DMS79 (cell line): ENCODE measurements at regions not wholly inside any gene's neighbourhood (a gene's known extent, or its start where the extent isn't known, plus 50 kb on each side); places are given as distances from the start of the nearest gene placed in this dataset.
"Not testable (repeated sequence)": the region's sequence is repeated elsewhere in the genome, so short reads cannot be mapped to it uniquely, and the experiment has no call there.

Experiments
- DNase-seq: peaks from one replicate; lab custom pipeline; 2025; lab: John Stamatoyannopoulos, UW

DNA sequence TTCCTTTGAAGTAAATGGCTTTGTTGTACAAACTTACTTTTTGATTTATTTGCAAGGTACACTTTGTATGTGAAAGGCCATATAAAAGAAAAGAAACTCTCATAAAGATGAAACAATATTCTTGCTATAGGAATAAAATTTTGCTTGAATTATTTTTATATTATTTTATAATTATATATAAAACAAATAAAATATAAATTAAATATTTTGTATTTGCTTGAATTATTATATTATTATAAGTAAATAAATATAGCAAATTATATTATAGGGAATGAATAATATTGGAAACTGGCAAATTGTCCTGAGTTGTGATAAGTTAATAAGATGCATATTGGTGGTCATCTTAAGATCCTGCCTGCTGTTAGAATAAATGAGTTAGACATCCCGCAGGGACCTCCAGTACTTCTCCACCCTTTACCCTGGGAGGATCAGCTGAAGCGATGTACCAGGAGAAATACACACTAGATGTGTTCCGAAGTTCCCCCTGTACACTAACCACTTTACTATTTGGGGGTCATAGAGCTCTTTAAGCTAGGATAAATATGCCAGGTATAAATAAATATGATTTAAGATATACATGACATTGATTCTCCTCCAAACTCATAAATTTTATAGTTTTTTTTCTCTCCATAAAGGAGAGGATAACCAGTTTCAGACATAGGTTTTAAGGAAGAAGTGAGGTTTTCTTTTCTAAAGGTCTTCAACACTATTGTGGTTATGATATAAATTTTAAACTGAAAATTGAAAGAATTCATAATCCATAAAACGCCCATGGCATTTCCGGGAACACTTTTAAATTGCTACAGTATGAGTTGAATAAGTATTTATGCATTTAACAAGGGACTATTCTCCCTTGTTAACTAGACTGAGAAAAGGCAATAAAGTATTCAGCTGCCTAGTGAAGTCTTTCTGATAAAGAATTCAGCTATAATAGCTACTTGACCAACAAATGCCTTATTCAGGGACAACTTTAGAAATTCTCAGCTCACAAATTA is 486.3 kb upstream of the MARCKS start:
- no peak for DNase-seq

- not testable (repeated sequence) for DNase-seq
Measured at GRCh38 chr6:113375466-113375865, 481.7 kb upstream of the MARCKS start.

DNA sequence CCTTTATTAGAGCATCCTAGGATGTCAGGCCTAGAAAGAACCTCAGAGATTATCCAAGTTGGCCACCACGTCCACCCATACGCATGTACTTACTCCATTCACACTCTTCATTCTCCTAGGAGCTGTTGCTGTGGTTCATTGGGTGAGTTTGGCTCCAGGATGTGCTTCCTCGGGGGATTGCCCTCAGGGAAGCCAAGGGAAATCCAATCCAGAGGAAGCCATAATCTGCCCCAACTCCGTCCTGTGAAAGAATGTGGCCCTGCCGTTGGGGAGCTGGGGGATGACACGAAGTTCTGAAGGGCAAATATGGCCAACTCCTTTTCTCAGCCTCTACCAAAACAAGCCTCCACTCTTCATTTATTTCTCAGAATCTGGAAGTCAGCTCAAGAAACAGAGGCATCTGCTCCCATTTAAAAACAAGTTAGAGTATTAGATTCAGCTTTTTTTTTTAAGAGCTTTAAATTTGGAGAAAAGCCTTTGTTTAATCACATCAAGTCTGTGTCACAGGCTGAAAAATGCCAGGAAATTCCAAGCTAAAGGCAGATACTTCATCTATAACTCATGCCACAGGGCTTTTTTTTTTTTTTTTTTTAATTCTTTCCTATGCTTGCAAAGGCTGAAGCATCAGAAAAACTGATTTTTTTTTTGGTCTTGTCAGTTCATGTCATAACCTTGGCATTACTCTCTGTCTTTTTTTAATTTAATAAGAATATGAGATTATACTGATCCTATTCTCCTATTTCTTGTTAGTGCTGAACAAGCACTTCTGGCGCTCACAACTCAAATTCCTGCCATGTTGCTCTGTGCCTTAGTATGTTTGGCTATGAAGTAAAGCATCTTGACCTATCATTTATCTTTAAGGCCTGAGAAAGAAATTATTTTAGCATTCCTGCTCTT is 480.9 kb upstream of the MARCKS start:
- no peak for DNase-seq

- DNase-seq: no peak
Measured at GRCh38 chr6:113376847-113377165, 480.3 kb upstream of the MARCKS start.

DNA sequence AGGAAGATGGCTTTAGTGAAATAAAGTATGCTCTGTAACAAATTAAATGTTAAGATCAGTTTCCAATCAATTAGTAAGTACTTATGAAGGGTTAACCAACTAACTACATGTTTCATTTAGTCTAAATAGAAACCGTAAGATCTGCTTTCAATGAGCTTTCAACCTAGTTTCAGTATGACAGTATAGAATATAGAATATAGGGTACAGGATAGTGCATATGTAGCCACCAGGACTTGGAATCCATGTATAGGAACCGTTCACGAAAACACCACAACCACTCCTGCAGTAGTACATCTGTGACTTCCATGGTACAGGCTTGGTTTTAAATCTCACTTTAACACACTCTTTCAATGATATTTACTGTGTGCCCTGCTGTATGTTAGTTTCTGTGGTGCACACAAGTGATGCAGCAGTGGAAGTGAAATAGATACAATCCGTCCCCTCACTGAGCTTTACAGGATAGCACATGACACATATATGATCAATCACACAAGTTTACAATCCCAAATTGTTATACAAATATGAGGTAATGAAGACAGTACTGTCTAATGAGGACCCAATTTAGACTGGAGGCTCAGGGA is 479.7 kb upstream of the MARCKS start:
- DNase-seq: no peak

GRCh38 chr6:113380591-113380990 is 476.6 kb upstream of the MARCKS start:
- no peak for DNase-seq

DNA sequence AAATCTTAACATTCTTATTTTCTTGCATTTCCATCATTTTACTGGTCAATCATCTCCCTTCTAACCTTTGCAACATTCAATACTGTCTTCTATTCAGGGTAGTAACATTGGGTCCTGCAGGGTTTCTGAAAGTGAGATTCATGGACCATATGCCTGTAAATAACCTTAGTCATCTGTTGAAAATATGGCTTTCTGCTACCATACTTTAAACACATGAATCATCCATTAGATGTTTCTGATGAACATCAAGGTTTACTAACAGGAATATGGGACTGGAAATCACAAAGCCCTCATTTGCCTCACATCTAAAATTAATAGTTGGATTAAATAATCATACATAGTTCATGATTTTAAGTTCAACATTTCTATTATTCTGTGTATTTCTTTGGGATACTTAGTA is 475.9 kb upstream of the MARCKS start:
- DNase-seq: no peak

DNA sequence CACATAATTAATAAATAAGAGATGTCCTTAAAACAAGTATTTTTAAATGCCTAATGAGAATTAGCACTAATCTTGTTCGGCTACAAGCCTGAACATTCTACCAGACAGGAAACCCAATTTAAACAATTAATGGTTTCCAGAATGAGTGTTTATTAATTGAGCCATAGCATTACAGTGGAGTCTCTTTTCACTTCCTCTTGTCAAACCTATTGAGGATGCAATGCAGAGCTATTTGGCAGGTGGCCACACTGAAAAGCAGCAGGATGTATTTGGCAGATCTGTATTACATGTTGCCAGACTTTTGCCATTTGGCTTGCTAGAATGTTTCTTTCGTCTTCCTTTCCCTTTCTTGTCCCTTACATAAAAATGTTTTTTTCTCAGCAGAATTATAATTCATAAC is 475.2 kb upstream of the MARCKS start:
- DNase-seq: peak; percentile 74

GRCh38 chr6:113383701-113384100 is 473.4 kb upstream of the MARCKS start:
- DNase-seq: no peak

DNA sequence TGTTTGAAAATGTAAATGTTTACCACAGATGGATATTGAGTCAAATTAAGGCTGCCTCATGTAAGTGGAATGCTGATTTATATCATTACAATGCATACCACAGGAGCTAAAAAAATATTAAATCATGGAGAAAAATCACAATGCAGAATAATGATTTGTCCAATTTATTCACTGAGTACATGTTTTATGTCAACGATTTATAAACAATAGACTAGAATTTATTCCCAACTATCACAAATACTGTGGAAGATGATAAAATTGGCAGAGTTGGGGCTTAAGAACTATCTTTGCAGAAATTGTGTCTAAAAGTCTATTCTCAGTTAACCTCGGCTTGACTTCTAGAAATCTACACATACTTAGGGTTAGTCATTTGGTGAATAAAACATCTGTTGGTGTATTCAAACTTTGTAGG is 472.1 kb upstream of the MARCKS start:
- no peak for DNase-seq

- DNase-seq: no peak
Measured at GRCh38 chr6:113388996-113389395, 468.1 kb upstream of the MARCKS start.

- DNase-seq: no peak
Measured at GRCh38 chr6:113392551-113393055, 464.5 kb upstream of the MARCKS start.

DNA sequence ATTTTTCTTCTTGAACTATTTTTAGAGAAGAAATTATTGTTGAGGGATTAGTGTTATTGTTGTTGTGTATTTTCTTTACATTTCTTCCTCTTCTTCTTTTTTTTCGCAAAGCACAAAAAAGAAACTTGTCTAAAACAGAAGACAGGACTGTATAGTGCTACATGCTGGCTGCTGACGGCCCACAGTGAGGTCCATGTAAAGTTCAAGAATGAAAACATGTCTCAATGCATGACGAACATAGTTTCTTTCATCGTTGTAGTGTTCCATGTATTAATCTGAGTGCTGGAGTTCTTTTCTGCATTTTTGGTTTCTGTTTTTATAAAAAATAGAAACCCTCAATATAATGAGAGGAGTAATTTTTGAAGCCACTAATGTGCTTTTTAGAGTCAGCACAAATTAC is 462.9 kb upstream of the MARCKS start:
- no peak for DNase-seq

DNA sequence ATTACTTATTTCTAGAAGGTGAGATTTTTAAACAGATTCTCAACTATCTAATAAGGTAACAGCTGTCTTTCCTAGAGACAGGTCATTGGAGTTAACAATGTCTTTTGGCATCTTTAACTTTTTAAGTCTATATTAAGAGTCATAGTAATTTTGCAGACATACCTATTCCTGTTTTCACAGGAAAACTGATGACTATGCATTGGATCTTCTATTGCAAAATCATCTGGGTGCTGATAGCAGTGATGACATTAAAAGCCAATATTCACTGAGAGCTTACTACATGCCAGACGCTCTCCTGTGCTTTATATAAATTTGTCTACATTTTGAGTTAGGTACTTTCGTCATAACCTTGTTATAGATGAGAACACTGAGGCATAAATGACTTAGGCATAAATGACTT is 462.4 kb upstream of the MARCKS start:
- no peak for DNase-seq

DNA sequence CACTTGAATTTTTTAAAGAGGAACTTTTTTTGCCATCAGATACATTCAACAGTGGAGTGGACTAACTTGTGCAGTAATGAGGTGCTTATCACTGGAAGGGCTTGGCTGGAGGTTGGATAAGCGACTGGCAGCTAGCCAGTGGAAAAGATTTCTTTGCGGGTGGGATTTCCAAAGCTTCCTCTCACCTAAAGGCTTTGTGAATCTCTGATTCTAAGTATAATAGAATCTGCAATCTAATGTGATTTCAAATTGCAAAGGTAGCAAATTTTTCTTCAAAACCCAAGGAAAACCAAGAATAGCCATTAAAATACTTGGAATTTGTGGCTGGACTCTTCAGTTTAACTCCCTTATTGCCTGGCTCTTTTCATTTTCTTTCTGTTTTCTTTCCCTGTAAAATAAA is 460.4 kb upstream of the MARCKS start:
- DNase-seq: peak; percentile 31

- DNase-seq: no peak
Measured at GRCh38 chr6:113397236-113397635, 459.9 kb upstream of the MARCKS start.

- no peak for DNase-seq
Measured at GRCh38 chr6:113401231-113401630, 455.9 kb upstream of the MARCKS start.

DNA sequence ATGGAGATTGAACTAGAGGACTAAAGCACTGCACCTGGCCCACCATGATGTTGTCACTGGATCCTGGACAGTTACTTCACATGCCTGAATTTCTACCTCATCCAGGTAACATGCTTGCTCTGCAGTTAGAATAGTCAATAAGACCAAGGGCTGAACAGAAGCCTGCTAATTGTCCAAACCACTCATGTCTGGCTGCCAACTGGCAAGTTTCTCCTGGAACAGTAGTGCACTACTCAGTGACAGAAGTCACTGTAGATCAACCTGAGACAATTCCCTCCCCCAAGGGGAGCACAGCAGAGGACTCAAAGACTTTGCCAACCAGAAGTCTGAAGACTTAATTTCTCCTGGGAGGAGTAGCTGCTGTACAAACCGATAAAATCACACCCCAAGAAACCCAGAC is 454.6 kb upstream of the MARCKS start:
- DNase-seq: no peak

- DNase-seq: no peak
Measured at GRCh38 chr6:113403966-113404595, 453.1 kb upstream of the MARCKS start.

DNA sequence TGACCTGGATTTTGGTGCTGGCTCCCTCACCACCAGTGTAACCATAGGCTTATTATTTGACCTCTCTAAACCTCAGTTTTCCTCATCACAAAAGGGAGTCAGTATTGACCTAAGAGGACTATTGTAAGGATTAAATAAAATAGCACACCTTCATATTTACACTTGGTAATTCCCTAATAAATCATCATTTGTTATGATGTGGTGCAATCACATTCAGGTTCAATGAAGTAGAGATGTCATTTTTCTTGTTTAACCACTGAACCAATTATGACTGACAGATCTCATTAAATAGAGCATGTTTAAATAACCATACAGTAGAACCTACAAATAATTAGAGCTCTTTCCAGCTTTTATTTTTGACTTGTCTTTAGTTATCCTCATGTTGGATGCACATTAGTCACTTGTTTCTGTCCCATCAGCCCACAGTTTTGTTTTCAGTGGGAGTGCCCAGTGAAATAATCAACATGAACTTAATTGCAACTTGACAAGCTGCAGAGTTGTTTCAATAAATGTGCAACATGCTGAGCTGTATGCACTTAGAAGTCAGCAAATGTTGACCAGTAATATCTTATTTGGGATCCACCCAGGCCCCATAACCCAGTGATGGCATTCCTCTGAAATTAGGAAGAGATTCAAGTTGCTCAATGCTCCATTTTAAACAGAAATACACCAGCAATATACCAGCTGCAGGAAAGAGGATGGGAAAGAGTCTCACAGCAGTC is 451.7 kb upstream of the MARCKS start:
- no peak for DNase-seq

- no peak for DNase-seq
Measured at GRCh38 chr6:113406048-113406695, 451.0 kb upstream of the MARCKS start.
